ENCODE measurements at regions not wholly inside any gene's neighbourhood (a gene's known extent, or its start where the extent isn't known, plus 50 kb on each side); places are given as distances from the start of the nearest gene placed in this dataset.

DNA sequence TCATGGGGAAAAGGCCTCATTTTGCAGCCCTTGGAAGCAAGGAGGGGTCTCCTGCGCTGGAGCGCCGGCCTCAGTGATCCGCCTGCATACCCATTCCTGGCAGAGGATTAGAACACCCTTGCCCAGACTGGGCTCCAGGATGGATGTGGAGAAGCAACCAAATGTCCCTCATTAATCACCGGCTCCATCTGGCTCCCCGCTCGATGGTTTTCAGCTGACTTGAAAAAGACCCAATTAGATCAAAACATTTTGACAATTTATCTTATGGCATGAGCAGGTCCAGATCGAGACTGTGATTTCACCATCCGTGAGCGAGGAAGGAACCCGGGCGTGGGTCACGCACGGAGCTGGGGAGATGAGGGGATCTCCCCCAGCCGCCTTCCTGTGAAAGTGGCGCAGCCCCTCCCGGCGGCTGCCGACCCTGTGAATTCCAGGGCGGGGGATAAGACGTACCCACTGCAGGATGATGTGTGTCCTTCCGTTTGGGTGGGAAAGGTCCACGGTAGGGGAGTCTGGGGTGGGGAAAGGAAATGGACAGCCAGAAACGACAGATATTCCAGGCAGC is 141.6 kb downstream of the EMX2 start:
- H3K4me2 ChIP-seq (ENCODE audit: insufficient read depth in 1 of 2, low read depth in 2 of 2, low read length in 2 of 2) = no peak overlapping the region
- DNase-seq (ENCODE audit: low read depth in 1 of 2, low spot score in 2 of 2) (no peak), FAIRE-seq (no peak)
- H4K5ac ChIP-seq (ENCODE audit: insufficient read length, low read depth, low read length) = no peak overlapping the region
- H3K4ac ChIP-seq (replicated peaks; ENCODE audit: insufficient read length, low read depth, low read length) = no peak overlapping the region
- no peak overlapping the region for H2BK20ac ChIP-seq (ENCODE audit: low read length)
- H3K56ac ChIP-seq (replicated peaks; ENCODE audit: insufficient read length, low read depth, low read length) = no peak overlapping the region
- H3K4me1 ChIP-seq (replicated peaks in 1 of 4; ENCODE audit: control insufficient read depth in 3 of 4, insufficient read depth in 4 of 4, low read length in 3 of 4) = no peaks in the 10 kb centered on the region
- H3K36me3 ChIP-seq (ENCODE audit: control insufficient read depth in 2 of 4, insufficient read depth in 4 of 4, low read length in 3 of 4) = no peaks in the 10 kb centered on the region
- no peaks in the 10 kb centered on the region for H3K79me2 ChIP-seq (ENCODE audit: control insufficient read depth in 1 of 2, insufficient read depth in 2 of 2, low read length in 2 of 2)
- no peaks in the 10 kb centered on the region for H3K9me3 ChIP-seq (ENCODE audit: insufficient read depth in 2 of 2, low read depth in 1 of 2, low read length in 1 of 2)
- no peak overlapping the region for H2BK12ac ChIP-seq (ENCODE audit: low read depth, low read length)
- no peak overlapping the region for H2BK5ac ChIP-seq (ENCODE audit: low read depth, low read length)
- POLR2A ChIA-PET (ENCODE audit: partially characterized antibody) = no interaction called here
- no peaks in the 10 kb centered on the region for H3K27me3 ChIP-seq (replicated peaks in 1 of 4; ENCODE audit: control insufficient read depth in 3 of 4, extremely low read depth in 1 of 4, insufficient read depth in 3 of 4, low read length in 3 of 4)
- H3K18ac ChIP-seq (ENCODE audit: extremely low read depth, low read length) = no peak overlapping the region
- peaks cover 3% of the 10 kb centered on the region; the same call in 1 of the 2 replicates for H3K23me2 ChIP-seq (ENCODE audit: low read depth, low read length)
- H3K79me1 ChIP-seq (ENCODE audit: low read depth, low read length) = no peaks in the 10 kb centered on the region
- no peaks in the 10 kb centered on the region for H4K20me1 ChIP-seq (replicated peaks in 1 of 2; ENCODE audit: control insufficient read depth in 1 of 2, insufficient read depth in 2 of 2, low read length in 2 of 2)
- H3K4me3 ChIP-seq (ENCODE audit: extremely low read depth in 1 of 4, insufficient read depth in 2 of 4, low read depth in 3 of 4, low read length in 4 of 4) = no peak overlapping the region
- no peak overlapping the region for H2BK15ac ChIP-seq (ENCODE audit: low read length)
- no peak overlapping the region for H3K27ac ChIP-seq (ENCODE audit: low read depth, low read length)
- no peak overlapping the region for H2BK120ac ChIP-seq (replicated peaks; ENCODE audit: low read depth, low read length)
- WGBS, 2 experiments (ENCODE audit: extremely low coverage in 1 of 2, insufficient coverage in 1 of 2, insufficient read length in 1 of 2, insufficient replicate concordance in 2 of 2, low coverage in 1 of 2, low lambda C conversion rate in 2 of 2, missing lambda C conversion rate in 1 of 2) = 94% methylated on average over 24 of the region's 24 CpGs; no CpG with 5 or more reads in 1 of the 2 experiments
- no peak overlapping the region for H3K23ac ChIP-seq (ENCODE audit: insufficient read length)
- CTCF ChIA-PET (ENCODE audit: partially characterized antibody) = interaction anchor here (1.3 to 5.9 kb wide), 2 partner anchors 9 to 146 kb away, joined by 3 to 34 read pairs; no protein-coding TSS in a partner anchor
- H4K8ac ChIP-seq (ENCODE audit: extremely low read depth, insufficient read depth, low read length) = no peak overlapping the region
- H2AK5ac ChIP-seq (ENCODE audit: low read depth, low read length) = no peak overlapping the region
- H2AFZ ChIP-seq (ENCODE audit: low read length) = no peak overlapping the region
- H3K9ac ChIP-seq (replicated peaks in 1 of 4; ENCODE audit: extremely low read depth in 1 of 4, low read depth in 3 of 4, low read length in 3 of 4) = no peak overlapping the region
- H4K91ac ChIP-seq (replicated peaks; ENCODE audit: insufficient read length, low read length) = no peak overlapping the region
- no peak overlapping the region for H3K14ac ChIP-seq (ENCODE audit: insufficient read length)
- no peak for TF ChIP-seq RBBP5 (IDR thresholded peaks at IDR 0.05; ENCODE audit: borderline replicate concordance, low read depth, low read length)
- no peak for TF ChIP-seq TEAD4 (IDR thresholded peaks at IDR 0.05; ENCODE audit: low read depth, low read length)
- no peak for TF ChIP-seq KDM4A (IDR thresholded peaks at IDR 0.05; ENCODE audit: low read depth, low read length, severe bottlenecking)
- no peak for TF ChIP-seq ZNF274 (IDR thresholded peaks at IDR 0.05; ENCODE audit: borderline replicate concordance, extremely low read depth, low read length)
- TF ChIP-seq BCL11A (IDR thresholded peaks at IDR 0.05; ENCODE audit: low read depth in 2 of 2, low read length in 2 of 2) = no peak
- TF ChIP-seq SIN3A (conservative IDR thresholded peaks at IDR 0.05 in 1 of 2, IDR thresholded peaks at IDR 0.05 in 1 of 2; ENCODE audit: low read depth in 1 of 2, low read length in 2 of 2) = no peak
- TF ChIP-seq POU5F1 (IDR thresholded peaks at IDR 0.05; ENCODE audit: low read depth, low read length) = no peak
- TF ChIP-seq POLR2A (IDR thresholded peaks at IDR 0.05; ENCODE audit: control extremely low read depth in 1 of 2, low read depth in 2 of 2, low read length in 2 of 2) = no peak
- TF ChIP-seq SAP30 (IDR thresholded peaks at IDR 0.05; ENCODE audit: insufficient read depth, insufficient replicate concordance, low read length) = no peak
- no peak for TF ChIP-seq FOSL1 (IDR thresholded peaks at IDR 0.05; ENCODE audit: insufficient read depth, low read depth, low read length)
- no peak for TF ChIP-seq GABPA (IDR thresholded peaks at IDR 0.05; ENCODE audit: borderline replicate concordance, insufficient read depth, low read length)
- no peak for TF ChIP-seq GTF2F1 (IDR thresholded peaks at IDR 0.05; ENCODE audit: borderline replicate concordance, low read depth, low read length)
- TF ChIP-seq YY1 (IDR thresholded peaks at IDR 0.05; ENCODE audit: low read depth, low read length) = no peak
- no peak for TF ChIP-seq CHD2 (IDR thresholded peaks at IDR 0.05; ENCODE audit: low read length)

Data from H1 (cell line).